Activated effector memory CD4-positive, alpha-beta T cell treated with Interleukin-2 at 50 U/mL for 16 hours (primary cell): ENCODE measurements at regions not wholly inside any gene's neighbourhood (a gene's known extent, or its start where the extent isn't known, plus 50 kb on each side); places are given as distances from the start of the nearest gene placed in this dataset.

Source experiments
- DNase-seq: peaks from one replicate; pipeline ENCODE4 v3.0.0-alpha.2; 2020

- DNase-seq = no peak
Observed at GRCh38 chr10:131015271-131015670, 296.2 kb downstream of the TCERG1L start.

- no peak for DNase-seq
Observed at GRCh38 chr10:131016556-131016955, 295.0 kb downstream of the TCERG1L start.

- no peak for DNase-seq
Observed at GRCh38 chr10:131017566-131018285, 293.8 kb downstream of the TCERG1L start.

GRCh38 chr10:131018886-131019500 is 292.5 kb downstream of the TCERG1L start:
- no peak for DNase-seq

- DNase-seq = no peak
Observed at GRCh38 chr10:131019696-131020095, 291.8 kb downstream of the TCERG1L start.

- no peak for DNase-seq
Observed at GRCh38 chr10:131020775-131021174, 290.7 kb downstream of the TCERG1L start.

GRCh38 chr10:131021246-131021895 is 290.1 kb downstream of the TCERG1L start:
- no peak for DNase-seq

- no peak for DNase-seq
Observed at GRCh38 chr10:131021969-131022368, 289.6 kb downstream of the TCERG1L start.

- no peak for DNase-seq
Observed at GRCh38 chr10:131022369-131022768, 289.2 kb downstream of the TCERG1L start.

GRCh38 chr10:131022981-131023380 is 288.5 kb downstream of the TCERG1L start:
- no peak for DNase-seq

- DNase-seq = no peak
Observed at GRCh38 chr10:131024259-131025131, 287.0 kb downstream of the TCERG1L start.

GRCh38 chr10:131025333-131025732 is 286.2 kb downstream of the TCERG1L start:
- no peak for DNase-seq

- no peak for DNase-seq
Observed at GRCh38 chr10:131027256-131027655, 284.3 kb downstream of the TCERG1L start.

- DNase-seq = no peak
Observed at GRCh38 chr10:131031346-131031745, 280.2 kb downstream of the TCERG1L start.

GRCh38 chr10:131032329-131033165 is 279.0 kb downstream of the TCERG1L start:
- DNase-seq = no peak

GRCh38 chr10:131033166-131034085 is 278.1 kb downstream of the TCERG1L start:
- DNase-seq = no peak

- DNase-seq = no peak
Observed at GRCh38 chr10:131034451-131034850, 277.1 kb downstream of the TCERG1L start.

GRCh38 chr10:131035779-131036178 is 275.7 kb downstream of the TCERG1L start:
- no peak for DNase-seq

GRCh38 chr10:131038056-131038455 is 273.5 kb downstream of the TCERG1L start:
- no peak for DNase-seq

GRCh38 chr10:131041031-131041430 is 270.5 kb downstream of the TCERG1L start:
- no peak for DNase-seq

- no peak for DNase-seq
Observed at GRCh38 chr10:131041441-131041840, 270.1 kb downstream of the TCERG1L start.
